ENCODE measurements at regions not wholly inside any gene's neighbourhood (a gene's known extent, or its start where the extent isn't known, plus 50 kb on each side); places are given as distances from the start of the nearest gene placed in this dataset.

DNA sequence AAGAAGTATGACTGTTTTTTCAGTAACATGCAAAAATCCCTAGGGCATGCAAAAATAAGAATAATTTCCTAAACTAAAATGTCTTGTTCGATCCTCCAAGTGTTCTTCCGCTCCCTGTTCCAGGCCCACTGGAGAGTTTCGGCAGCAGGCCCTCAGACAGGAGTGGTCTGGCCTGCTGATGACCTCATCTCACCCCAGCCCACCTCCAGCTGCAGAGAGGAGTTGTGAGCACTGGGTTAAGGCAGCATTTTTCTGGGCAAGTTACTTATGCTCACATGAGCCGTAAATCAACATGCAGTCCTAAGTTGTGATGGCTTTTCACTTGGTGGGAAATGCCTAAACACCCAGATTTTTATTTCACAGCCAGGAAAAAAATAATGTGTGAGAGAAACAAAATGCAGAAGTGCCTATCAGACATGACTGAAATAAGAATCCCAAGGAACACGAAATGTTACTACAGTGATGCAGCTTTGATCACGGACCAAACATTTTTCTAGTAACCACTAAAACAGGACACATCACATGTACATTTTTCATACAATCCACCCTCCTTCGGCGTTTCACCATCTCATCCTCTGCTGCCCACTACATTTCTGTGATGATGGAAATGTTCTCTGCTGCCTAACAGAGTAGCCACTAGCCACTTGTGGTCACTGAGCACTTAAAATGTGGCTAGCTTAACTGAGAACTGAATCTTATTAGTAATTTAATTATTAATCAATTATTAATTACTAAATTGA is 153.3 kb upstream of the TBL1X start:
- TF ChIP-seq, protein P1, sequence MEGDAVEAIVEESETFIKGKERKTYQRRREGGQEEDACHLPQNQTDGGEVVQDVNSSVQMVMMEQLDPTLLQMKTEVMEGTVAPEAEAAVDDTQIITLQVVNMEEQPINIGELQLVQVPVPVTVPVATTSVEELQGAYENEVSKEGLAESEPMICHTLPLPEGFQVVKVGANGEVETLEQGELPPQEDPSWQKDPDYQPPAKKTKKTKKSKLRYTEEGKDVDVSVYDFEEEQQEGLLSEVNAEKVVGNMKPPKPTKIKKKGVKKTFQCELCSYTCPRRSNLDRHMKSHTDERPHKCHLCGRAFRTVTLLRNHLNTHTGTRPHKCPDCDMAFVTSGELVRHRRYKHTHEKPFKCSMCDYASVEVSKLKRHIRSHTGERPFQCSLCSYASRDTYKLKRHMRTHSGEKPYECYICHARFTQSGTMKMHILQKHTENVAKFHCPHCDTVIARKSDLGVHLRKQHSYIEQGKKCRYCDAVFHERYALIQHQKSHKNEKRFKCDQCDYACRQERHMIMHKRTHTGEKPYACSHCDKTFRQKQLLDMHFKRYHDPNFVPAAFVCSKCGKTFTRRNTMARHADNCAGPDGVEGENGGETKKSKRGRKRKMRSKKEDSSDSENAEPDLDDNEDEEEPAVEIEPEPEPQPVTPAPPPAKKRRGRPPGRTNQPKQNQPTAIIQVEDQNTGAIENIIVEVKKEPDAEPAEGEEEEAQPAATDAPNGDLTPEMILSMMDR (IDR thresholded peaks at IDR 0.05), result no peak
- TF ChIP-seq EZH2 (IDR thresholded peaks at IDR 0.05), result no peak
- no peak for TF ChIP-seq EZH2phosphoT487 (IDR thresholded peaks at IDR 0.05)

Measured in neural progenitor cell (in vitro differentiated cells).